HG03342 (cell line): ENCODE measurements at regions not wholly inside any gene's neighbourhood (a gene's known extent, or its start where the extent isn't known, plus 50 kb on each side); places are given as distances from the start of the nearest gene placed in this dataset.
A peak's percentile ranks its signal among the peaks of the same experiment; 100 is the strongest.
"Not testable (repeated sequence)": the region's sequence is repeated elsewhere in the genome, so short reads cannot be mapped to it uniquely, and the experiment has no call there.

ENCODE experiments used
- ATAC-seq: cut with Tn5 transposase; IDR thresholded peaks from one replicate; pipeline ENCODE4 v1.9.1; 2021; ENCODE audit warnings: mild to moderate bottlenecking, moderate library complexity; ENCODE audit not compliant: unreplicated experiment

DNA sequence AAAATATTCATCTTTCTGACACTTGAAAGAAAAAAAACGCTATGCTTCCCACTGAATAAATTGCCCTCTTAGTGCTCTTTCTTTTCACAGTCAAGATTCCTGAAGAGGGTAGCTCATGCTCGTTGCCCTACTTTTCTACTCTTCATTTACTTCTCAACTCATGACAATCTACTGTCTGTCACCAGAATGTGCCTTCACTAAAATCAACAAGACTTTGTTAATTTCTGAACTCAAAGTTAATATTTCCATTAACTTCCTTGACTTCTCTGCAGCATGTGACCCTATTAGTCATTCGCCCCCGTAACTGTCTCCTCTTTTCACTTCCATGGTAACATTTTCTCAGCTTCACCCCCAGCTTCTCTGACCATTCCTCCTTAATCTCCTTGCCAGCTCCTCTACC lies 98.9 kb upstream of the MAPRE2 start:
- no peak for ATAC-seq

DNA sequence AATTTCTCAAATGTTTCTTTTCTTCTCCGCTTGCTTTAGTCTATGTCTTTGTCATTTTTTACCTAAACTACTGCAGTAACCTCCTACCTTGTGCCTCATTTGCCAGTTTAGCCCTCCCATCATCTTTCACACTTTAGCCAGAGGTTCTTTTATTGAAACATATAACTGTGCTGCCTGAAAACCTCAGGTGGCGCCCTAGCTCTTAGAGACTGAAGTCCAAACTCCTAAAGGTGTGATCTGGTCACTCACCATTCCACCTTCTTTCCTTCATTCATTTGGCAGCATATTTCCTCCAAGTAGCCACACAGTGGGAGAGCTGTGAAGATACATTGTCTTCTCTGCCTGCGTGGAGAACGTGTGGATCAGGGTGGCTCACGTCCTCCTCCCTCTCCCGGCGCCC lies 98.2 kb upstream of the MAPRE2 start:
- ATAC-seq: no peak

DNA sequence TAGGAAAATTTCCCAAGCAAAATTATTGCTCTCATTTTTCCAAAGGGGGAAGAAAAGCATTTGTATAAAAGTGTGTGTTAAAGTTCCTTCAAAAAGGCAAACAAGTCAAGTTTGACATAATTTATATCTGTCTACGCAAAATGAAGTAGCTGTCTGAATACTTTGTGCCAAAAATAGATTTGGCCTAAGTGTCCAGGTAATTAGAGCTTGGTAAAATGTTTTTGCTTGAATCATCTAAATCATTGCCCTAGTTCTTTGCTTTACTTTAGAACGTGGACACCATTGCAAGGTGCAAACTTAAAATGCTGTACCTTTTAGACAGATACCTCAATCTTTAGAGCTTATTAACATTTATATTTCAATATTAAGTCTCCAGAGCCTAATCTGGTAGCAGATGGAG lies 97.6 kb upstream of the MAPRE2 start:
- no peak for ATAC-seq

DNA sequence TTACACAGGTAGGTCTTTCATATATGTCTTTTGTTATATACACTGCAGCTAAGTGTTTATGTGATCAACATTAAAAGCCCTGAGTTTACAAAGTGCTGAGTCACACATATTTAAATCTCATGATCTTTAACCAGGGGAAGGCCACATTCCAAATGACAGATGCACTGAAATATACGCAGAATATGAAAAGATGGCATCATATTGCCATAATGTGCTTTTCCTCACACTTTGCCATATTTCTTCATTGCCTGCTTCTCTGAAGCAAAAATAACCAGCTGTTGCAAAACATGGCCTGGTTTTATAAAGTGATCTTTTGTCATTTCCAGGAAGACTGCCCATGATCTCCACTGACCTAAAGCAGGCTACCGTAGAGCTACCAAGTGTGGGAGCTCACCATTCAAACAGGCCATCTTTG lies 93.5 kb upstream of the MAPRE2 start:
- ATAC-seq: no peak

DNA sequence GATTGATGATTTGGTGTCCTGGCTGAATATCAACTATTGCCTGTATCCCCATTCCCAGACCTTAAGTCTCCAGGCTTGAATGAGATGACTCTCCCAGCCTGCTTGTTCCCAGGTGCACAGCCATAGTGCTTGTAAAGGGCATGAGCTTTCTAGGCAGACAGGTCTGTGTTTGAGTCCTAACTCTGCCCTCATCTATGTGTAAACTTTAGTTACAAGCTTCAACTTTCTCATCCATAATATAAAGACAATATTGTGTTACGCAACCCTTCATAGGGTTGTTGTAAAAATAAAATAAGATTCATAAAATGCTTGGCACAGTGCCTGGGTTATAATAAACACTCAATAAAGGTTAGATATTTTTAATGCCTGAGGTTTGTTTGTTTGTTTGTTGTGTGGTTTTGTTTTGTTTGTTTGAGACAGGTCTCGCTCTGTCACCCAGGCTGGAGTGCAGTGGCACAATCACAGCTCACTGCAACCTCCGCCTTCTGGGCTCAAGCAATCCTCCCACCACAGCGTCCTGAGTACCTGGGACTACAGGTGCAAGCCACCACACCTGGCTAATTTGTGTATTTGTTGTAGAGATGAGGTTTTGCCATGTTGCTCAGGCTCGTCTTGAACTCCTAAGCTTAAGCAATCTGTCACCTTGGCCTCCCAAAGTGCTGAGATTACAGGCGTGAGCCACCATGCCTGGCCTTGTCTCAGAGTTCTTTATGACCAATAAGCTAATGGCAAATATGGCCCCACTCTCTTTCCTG lies 89.4 kb upstream of the MAPRE2 start:
- ATAC-seq: no peak

DNA sequence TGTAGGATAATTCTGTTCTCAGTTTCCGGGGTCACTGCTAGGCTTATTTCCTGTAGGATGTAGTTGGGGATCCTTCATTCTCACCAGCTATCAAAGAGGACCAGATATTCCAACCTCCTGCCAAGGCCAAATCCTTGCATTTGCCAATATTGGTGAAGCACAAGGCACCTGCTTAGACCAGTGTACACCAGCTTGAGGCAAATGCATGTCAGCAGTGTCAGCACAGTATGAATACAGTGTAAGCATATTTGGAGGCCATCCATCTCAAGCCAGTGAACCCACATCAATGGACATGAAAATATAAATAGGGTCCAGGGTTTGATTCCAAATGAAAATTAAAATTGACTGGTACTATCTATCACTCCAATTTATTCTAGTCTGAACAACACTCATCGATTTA lies 88.0 kb upstream of the MAPRE2 start:
- ATAC-seq: no peak

DNA sequence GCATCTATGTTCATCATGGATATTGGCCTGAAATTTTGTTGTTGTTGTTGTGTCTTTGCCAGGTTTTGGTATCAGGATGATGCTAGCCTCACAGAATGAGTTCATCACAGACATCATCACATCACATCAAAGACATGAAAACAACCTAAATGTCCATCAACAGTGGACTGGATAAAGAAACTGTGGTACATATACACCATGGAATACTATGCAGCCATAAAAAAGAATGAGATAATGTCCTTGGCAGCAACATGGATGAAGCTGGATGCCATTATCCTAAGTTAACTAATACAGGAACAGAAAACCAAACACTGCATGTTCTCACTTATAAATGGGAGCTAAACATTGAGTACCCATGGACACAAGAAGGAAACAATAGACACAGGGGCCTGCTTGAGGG lies 85.7 kb upstream of the MAPRE2 start:
- ATAC-seq: not testable (repeated sequence)

DNA sequence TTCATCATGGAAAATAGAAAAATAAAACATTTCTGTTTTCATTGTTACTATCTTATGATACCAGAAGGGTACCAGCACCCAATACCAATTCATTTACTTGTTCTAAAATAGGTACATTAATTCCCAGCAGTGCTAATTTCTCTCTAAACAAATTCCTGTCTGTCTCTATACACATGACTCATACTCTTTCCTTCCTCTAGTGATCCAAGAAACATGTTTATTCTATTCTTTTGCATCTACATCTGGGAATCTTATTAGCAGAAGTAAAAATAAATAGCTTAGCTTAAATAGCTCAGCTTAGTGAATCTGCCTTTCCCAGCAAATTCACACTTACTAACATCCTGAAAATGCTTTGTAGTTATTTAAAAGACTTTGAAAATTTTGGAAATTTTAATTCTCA lies 84.5 kb upstream of the MAPRE2 start:
- ATAC-seq: no peak

DNA sequence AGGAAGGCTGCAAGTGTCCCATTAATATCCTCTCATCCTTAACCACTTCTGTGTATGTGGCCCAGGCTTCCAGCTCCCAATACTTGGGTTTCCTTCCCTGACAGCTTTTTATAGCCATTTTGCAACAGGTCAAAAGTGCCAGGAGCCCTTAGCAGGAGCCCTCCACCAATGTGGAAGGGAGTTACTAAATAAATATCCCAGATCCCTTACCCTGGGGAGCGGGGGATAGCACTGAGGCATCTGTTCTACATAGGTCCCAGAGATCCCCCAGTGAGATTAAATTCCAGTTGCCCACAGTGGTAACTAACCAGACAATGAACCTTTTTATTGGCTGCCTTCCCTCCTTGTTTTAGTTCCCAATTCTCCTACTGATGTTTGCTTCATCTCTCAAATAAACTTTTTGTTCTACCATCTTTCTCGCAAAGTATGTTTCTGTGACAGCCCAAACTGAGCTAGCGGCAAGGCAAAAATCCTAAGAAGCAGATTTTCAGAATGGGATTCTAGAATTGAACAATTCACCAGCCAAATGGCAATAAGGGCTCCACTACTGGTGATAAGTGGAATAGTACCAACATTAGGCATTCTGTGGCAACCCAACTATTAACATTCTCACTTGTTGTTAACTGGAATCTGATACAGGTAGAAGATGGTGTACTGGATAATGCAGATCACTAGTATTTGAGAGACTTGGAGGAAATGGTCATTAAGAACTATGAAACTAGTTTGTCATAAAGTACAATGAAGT lies 83.9 kb upstream of the MAPRE2 start:
- no peak for ATAC-seq

DNA sequence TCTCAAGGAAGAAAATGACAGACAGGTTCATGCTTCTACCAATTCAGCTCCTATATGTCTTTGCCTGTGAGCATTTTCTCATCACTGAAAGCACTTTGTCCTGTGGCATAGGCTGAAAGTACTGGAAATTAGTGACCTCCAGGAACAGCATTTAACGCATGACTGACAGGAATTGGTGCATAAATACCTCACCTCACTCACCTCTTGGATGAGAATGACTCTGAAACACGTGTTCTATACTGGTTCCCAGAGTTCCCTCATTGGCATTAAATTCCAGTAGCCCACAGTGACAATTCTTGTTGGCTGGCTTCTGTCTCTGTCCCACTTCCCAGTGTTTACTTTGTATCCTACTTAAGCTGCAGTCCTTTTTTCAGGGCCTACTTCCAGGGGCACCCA lies 83.4 kb upstream of the MAPRE2 start:
- no peak for ATAC-seq

DNA sequence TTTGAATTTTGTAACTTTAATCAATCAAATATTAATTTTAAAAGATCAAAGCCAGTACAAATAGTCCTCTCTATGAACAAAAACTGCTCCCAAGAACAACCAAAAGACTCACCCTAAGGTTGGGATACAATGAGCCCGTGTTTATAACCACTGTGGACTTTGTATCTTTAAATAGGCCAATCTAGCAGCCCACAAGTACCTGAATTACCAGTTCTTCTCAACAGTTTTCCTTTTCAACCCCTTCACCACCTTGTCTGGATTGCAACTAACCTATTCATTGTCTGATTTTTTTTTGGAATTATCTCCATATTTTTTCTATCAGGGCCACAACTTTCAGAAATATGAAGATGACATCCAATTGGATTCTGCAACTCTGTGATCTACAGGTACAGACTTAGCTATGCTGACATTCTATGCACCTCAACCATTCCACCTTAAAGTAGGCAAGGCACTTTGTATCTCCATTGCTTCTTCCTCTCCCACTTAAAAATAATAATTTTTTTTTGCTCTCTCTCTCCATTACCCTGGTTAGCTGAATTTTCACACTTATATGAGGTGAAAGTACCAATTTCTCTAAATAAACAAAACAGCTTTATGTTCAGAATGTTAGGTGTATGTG lies 81.9 kb upstream of the MAPRE2 start:
- no peak for ATAC-seq

DNA sequence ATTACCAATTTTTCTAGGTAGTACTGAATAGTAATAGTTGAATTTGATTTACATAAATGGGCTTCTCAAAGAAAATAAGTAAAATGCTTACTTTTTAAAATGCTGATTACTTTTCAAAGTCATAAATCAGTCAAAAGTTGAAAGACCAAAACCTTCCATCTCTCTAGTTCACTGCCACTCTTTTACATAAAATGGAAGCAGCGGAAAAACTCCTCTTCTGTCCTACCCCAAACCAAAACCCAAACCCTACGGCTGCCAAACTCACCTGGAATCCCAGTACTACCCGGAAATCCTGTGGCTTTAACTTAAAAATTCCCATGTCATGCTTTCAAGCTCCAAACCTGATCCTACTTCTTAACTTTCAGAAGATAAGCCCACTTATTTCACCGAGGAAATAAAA lies 81.2 kb upstream of the MAPRE2 start:
- ATAC-seq: no peak

DNA sequence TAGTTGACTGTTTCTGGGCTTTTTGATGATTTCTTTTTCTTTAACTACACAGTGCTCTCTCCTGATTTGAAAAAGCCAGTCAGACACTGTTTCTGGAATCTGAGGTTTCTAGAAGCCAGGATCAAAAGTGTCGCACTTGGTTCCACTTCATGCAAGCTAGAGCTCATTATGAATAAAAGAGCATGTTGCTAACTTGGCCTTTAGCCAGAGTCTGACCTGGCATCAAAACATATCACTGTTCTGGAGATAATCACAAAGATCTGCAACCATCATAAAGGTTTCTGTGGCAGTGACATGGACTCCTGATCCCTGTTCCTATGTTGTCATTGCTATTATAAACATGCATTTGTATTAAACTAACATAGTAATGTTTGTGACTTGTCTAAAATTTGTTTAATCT lies 76.1 kb upstream of the MAPRE2 start:
- ATAC-seq: no peak

DNA sequence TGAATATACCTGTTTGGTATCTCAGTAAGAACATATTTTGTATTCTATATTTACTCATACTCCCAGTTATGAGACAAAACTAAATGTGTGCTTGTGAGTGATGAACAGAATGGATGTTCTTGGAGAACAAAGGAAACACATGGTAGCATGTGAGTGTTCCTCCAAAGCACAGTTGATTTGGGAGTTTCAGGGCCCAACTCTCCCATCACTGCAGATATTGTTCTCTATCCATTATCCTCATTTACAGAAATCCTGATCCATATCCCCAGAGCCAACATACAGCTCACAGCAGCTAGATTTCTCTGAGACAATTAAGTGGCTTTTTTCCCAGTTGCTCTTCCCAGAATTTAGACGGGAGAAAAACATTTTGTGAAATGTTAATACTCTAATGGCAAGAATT lies 75.6 kb upstream of the MAPRE2 start:
- no peak for ATAC-seq

DNA sequence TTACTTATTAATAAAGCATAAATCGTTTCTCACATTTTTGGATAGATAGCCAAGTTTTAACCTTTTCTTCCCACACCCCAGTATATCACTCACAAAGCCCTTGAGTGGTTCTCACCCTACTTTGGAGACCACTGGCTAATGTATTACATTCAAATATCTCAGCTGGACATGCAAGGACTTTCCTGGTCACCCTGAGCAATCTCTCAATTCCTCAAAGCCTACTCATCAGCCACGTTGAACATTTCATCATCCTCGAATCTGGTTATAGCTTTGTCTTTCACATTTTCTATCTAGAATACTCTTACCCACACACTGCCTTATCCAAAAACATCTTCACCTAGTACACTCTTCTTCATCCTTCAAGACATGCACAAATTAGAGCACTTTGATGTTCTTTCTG lies 71.1 kb upstream of the MAPRE2 start:
- ATAC-seq: no peak

DNA sequence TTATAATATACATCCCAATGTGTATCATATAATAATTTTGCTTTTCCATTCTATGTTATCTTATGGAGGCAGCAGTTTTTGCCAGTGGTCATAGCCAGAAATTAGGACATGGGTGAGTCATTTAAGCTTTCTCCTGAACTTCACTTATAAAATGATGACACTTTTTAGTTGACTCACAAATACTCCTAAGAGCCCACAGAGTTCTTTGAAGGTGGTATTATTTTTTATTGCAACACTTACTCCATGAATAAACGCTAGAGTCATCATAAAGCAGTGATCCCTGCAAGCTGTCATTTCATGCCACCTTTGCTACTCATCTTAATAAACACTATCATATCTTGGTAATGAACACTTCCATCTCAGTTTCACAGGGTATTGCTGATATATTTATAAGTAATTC lies 69.9 kb upstream of the MAPRE2 start:
- ATAC-seq: no peak

DNA sequence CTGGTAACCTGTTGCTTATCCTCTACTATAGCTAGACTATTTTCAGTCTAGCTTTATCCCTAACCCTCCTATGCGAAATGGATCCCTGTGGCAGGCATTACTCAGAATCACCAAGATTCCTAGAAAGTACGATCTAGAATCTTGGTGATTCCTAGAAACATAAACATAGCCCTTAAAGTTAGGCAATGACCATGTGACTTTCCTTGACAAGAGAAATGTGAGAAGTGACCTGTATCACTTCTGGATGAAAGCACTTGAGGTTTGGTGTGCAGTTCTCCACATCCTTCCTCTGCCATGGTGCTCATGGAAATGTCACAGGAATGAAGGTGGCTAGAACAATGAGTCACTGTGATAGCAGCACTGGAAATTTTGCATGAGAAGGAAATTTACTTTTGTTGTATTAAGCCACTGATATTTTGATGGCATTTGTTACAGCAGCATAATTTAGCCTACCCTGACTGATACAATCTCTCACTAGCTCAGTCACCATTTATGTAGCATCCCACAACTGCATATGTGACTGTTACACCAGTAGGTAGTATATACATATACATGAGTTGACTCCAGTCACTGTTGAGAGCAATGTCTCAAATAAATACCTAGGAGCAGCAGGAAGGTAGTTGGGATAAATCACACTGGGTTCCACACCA lies 68.3 kb upstream of the MAPRE2 start:
- no peak for ATAC-seq

DNA sequence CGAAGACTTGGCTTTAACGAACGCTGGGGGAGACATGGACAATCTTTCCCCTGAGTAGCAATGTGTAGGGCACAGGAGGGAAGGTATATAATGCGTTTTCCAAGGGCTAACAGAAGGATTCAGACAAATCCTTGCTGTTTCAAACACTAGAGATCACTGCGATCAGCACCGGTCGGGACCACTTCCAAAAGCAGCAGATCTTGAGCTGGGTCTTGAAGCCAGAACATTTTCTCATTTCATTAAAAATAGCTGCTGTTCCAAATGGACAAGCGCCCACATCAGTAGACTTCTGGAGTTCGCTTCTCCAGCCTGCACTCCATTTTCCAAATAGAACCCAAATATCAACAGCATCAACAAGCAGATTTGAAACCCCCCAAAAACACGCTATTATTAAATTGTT lies 65.1 kb upstream of the MAPRE2 start:
- no peak for ATAC-seq

DNA sequence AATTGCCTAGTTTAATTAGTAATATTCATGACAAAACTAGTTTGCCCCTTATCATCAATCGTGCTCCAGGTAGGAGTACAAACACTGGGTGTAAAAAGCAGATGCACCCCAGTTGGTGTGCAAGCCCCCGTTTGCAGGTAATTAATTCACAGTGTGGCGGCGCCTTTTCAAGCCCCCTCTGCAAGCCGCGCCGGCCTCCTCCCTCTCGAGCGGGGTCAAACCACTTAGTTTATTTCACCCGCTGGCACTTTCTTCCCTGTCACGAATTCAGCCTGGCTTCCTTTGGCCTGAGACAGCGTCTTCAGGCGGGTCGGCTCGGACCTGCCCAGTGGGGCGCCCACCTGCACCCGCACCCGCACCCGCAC lies 64.7 kb upstream of the MAPRE2 start:
- no peak for ATAC-seq

DNA sequence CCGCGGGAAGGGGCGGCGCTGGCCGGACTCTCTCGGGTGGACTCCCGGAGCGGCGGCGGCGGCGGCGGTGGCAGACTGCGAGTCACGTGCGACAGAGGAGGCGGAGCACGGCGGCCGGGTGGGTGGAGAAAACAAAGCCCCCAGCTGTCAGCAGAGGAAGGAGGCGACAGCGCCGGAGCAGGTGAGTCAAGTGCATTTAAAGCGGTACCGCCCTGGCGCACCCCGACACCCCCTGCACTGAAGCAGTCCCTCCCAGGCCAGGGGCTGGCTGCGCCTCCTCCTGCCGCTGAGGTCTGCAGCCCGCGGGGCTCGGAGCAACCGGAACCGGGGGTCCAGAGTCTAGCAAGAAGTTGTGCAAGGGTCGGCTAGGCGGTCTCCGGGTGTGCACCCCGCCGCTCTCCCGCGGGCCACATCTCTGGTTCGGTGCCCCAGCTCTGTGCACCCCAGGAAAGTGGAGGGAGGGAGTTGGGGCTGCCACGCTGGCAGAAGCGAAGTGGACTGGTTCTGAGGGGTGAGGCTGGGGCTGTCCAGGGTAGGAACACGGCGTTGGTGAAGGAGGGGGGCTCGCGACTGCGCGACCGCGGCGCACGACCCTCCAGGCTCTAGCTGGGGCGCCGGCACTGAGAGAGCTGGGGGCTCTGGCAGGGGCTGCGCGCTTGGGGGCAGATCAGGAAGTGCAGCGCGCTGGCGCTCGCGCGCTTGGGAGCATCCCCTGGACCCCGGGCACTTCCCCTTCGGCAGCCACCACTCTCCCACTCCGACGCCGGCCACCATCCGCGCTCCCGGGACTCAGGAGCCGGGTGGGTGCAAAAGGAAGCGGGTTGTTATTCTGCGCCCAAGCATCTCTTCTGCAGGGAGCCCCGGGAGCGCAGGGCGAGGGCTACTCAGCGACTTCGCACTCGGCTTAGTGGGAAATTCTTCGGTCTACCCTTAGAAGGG lies 64.0 kb upstream of the MAPRE2 start:
- ATAC-seq: peak; percentile 68
